Chondrocyte (in vitro differentiated cells): ENCODE measurements at regions not wholly inside any gene's neighbourhood (a gene's known extent, or its start where the extent isn't known, plus 50 kb on each side); places are given as distances from the start of the nearest gene placed in this dataset.

Experiments
- DNase-seq: peaks from one replicate; pipeline ENCODE4 v3.0.0; 2021; ENCODE audit warnings: mixed read lengths, low spot score
- H3K27ac Mint-ChIP-seq: one replicate; pipeline ENCODE4 v1.8.0; 2021; ENCODE audit warnings: mild to moderate bottlenecking, moderate library complexity, mixed read lengths; ENCODE audit not compliant: unreplicated experiment
- H3K27me3 Mint-ChIP-seq: 2 replicates; pipeline ENCODE4 v1.8.0; 2021; ENCODE audit warnings: low read depth, mixed read lengths
- H3K36me3 Mint-ChIP-seq: 2 replicates; pipeline ENCODE4 v1.8.0; 2021; ENCODE audit warnings: low read depth, mixed read lengths
- H3K4me1 Mint-ChIP-seq: 2 replicates; pipeline ENCODE4 v1.8.0; 2021; ENCODE audit warnings: low read depth, mild to moderate bottlenecking, mixed read lengths
- H3K4me3 Mint-ChIP-seq: one replicate; pipeline ENCODE4 v1.8.0; 2021; ENCODE audit warnings: mild to moderate bottlenecking, moderate library complexity, mixed read lengths; ENCODE audit not compliant: unreplicated experiment
- H3K9me3 Mint-ChIP-seq: 2 replicates; pipeline ENCODE4 v1.8.0; 2021; ENCODE audit warnings: low read depth, mixed read lengths
- TF ChIP-seq, protein P1 (sequence below): fragments of 200-600 bp; sonication (generic); IDR thresholded peaks from 2 replicates; pipeline ENCODE4 v1.5.0; 2021; ENCODE audit warnings: antibody characterized with exemption, mild to moderate bottlenecking, moderate library complexity

DNA sequence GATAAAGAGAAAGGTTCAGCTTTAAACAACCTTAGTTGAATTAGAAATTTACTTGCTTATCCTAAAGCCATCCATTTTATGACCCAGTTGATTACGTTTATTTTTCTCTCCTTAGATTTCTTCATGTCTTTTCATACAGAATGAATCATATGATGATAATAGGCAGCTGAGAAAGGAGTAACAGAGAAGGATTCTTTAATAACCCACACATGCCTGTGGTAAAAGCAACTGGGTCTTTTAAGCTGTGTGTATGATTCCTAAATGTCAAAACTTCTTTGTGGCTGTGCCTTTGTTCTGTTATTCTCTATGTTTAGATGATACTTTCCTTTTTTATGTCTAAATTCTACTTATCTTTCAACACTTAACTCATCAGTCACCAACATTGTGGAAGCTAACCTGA, 626.5 kb downstream of the NCAM2 start:
- Mint-ChIP-seq H3K4me1 (no peaks in the 10 kb centered on the region), H3K9me3 (peaks cover 2% of the 10 kb centered on the region)

DNA sequence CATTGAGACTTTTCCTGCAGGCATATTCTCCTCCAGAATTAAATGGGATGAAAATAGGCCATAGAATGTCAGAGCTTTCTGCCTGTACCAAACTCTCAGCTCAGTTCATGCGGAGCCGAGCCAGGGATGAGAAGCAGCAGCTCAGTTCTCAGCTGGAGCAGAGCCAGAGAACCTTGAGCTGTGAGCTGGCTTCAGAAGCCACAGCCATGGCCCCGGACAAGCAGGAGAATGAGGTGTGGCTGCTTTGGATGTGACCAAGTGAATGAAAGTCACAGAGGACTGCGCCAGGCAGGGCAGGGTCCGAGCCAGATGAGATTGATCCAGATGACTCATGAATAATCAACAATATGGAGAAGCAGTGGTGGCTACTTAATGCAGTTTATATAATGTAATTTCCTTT, 633.8 kb downstream of the NCAM2 start:
- Mint-ChIP-seq H3K27me3 (no peaks in the 10 kb centered on the region), H3K4me1 (no peaks in the 10 kb centered on the region), H3K4me3 (no peak overlapping the region), H3K27ac (no peak overlapping the region), H3K9me3 (peaks cover 5% of the 10 kb centered on the region), H3K36me3 (no peaks in the 10 kb centered on the region)
- TF ChIP-seq, protein P1, sequence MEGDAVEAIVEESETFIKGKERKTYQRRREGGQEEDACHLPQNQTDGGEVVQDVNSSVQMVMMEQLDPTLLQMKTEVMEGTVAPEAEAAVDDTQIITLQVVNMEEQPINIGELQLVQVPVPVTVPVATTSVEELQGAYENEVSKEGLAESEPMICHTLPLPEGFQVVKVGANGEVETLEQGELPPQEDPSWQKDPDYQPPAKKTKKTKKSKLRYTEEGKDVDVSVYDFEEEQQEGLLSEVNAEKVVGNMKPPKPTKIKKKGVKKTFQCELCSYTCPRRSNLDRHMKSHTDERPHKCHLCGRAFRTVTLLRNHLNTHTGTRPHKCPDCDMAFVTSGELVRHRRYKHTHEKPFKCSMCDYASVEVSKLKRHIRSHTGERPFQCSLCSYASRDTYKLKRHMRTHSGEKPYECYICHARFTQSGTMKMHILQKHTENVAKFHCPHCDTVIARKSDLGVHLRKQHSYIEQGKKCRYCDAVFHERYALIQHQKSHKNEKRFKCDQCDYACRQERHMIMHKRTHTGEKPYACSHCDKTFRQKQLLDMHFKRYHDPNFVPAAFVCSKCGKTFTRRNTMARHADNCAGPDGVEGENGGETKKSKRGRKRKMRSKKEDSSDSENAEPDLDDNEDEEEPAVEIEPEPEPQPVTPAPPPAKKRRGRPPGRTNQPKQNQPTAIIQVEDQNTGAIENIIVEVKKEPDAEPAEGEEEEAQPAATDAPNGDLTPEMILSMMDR = no peak
- DNase-seq = no peak

More for the DNA sequence above, 626.5 kb downstream of the NCAM2 start:
- Mint-ChIP-seq H3K27me3 (no peaks in the 10 kb centered on the region), H3K27ac (no peak overlapping the region), H3K36me3 (no peaks in the 10 kb centered on the region), H3K4me3 (no peak overlapping the region)
- DNase-seq = no peak
- TF ChIP-seq, protein P1 = no peak

DNA sequence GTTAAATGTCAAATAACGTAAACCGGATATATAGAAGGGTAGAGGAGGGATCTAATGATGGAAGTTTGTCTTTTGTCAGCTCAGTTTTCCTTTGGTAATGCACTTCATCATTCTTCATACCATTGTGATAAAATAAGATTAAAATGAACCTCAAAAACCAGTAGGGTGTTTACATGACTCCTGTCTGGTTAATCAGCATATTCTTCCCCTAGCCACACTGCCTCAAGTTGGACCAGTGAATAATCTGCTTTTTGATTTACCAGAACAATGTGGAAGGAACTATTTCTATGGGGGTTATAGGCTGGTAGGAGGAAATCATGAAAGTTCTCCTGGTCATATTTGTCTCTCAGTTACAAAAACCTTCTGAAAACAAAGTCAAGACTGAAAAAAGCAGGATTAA, 634.7 kb downstream of the NCAM2 start:
- H3K36me3 Mint-ChIP-seq = no peaks in the 10 kb centered on the region
- H3K9me3 Mint-ChIP-seq = peaks cover 10% of the 10 kb centered on the region
- no peaks in the 10 kb centered on the region for H3K27me3 Mint-ChIP-seq
- no peaks in the 10 kb centered on the region for H3K4me1 Mint-ChIP-seq
- no peak overlapping the region for H3K27ac Mint-ChIP-seq
- no peak overlapping the region for H3K4me3 Mint-ChIP-seq
- DNase-seq = no peak
- TF ChIP-seq, protein P1 = no peak

DNA sequence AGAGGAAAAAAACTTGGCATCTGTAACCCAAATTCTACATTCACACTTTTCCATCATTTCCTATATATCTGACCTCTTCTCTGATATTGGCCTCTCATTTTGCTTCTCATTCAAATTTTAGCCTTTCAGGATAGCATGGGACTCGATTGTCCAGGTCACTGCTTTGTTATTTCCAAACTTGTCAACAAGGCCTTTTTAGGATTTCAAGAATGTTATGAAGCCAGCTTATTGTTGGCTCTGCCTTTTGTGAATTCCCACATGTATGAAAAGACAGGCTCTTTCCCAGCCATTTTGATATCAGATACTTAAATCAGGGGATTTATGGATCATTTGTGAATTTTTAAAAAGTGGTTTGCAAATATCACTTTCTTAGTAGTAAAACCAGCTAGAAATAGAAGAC, 663.5 kb downstream of the NCAM2 start:
- H3K4me3 Mint-ChIP-seq = no peak overlapping the region
- no peaks in the 10 kb centered on the region for H3K4me1 Mint-ChIP-seq
- TF ChIP-seq, protein P1 = no peak
- no peak overlapping the region for H3K27ac Mint-ChIP-seq
- H3K27me3 Mint-ChIP-seq = no peaks in the 10 kb centered on the region
- no peaks in the 10 kb centered on the region for H3K36me3 Mint-ChIP-seq
- peaks cover 4% of the 10 kb centered on the region for H3K9me3 Mint-ChIP-seq
- no peak for DNase-seq

DNA sequence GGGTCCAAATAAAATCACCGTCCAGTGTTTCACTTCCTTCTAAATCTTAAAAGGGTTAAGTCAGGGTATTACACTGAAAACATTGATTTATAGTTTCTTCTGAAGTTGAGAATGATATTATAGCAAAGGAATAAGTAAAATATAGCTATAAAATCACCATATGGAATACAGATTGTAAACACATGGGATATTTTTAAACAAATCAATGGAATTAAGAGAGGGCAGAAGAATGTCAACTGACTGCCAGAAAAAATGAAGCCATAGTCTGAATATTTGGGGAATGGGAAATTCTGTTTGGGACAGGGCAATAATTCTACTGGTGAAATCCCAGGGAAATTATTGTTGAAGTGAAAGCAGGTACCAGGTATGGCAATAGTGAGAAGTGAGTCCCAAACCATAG, 664.6 kb downstream of the NCAM2 start:
- Mint-ChIP-seq H3K27me3 (no peaks in the 10 kb centered on the region), H3K36me3 (no peaks in the 10 kb centered on the region), H3K27ac (no peak overlapping the region), H3K4me3 (no peak overlapping the region), H3K9me3 (no peaks in the 10 kb centered on the region), H3K4me1 (no peaks in the 10 kb centered on the region)
- no peak for DNase-seq
- TF ChIP-seq, protein P1 = no peak
